Thoracic aorta (tissue), 2 donors: ENCODE measurements at regions not wholly inside any gene's neighbourhood (a gene's known extent, or its start where the extent isn't known, plus 50 kb on each side); places are given as distances from the start of the nearest gene placed in this dataset.

Experiments used
- ATAC-seq: fragments of 150-250 bp; one replicate; pipeline ENCODE4 v1.8.0; 2017; ENCODE audit warnings: low read depth; ENCODE audit not compliant: insufficient number of reproducible peaks, low FRiP score
- DNase-seq: peaks from one replicate; pipeline ENCODE4 v3.0.0-alpha.2; 2020; ENCODE audit warnings: low spot score
- H3K27ac ChIP-seq, 2 donors: fragments of 200-600 bp; sonication (generic); 1 replicate in 1 of 2; 2 replicates in 1 of 2; pipeline ENCODE4 v1.5.1; 2016; ENCODE audit warnings: mild to moderate bottlenecking in 2 of 2, moderate library complexity in 2 of 2
- H3K27me3 ChIP-seq: fragments of 200-600 bp; sonication (generic); replicated peaks from 2 replicates; pipeline ENCODE4 v1.6.0; 2016; ENCODE audit warnings: mild to moderate bottlenecking; ENCODE audit not compliant: insufficient read depth
- H3K36me3 ChIP-seq: fragments of 200-600 bp; sonication (generic); one replicate; pipeline ENCODE4 v1.5.1; 2016
- H3K4me1 ChIP-seq, 2 donors: fragments of 200-600 bp; sonication (generic); 1 replicate in 1 of 2; 2 replicates in 1 of 2; pipeline versions ENCODE4 v1.5.1 to v1.6.0; 2016; ENCODE audit warnings: low read depth in 2 of 2, mild to moderate bottlenecking in 1 of 2; ENCODE audit not compliant: control insufficient read depth in 1 of 2
- H3K4me3 ChIP-seq: fragments of 200-600 bp; sonication (generic); 2 replicates; pipeline ENCODE4 v1.5.1; 2016; ENCODE audit warnings: mild to moderate bottlenecking
- H3K9me3 ChIP-seq: fragments of 200-600 bp; sonication (generic); 2 replicates; pipeline ENCODE4 v1.5.1; 2016
- TF ChIP-seq, protein P1 (sequence below): fragments of 200-600 bp; sonication (generic); IDR thresholded peaks from one replicate; pipeline ENCODE4 v1.5.1; 2019; ENCODE audit warnings: antibody characterized with exemption

DNA sequence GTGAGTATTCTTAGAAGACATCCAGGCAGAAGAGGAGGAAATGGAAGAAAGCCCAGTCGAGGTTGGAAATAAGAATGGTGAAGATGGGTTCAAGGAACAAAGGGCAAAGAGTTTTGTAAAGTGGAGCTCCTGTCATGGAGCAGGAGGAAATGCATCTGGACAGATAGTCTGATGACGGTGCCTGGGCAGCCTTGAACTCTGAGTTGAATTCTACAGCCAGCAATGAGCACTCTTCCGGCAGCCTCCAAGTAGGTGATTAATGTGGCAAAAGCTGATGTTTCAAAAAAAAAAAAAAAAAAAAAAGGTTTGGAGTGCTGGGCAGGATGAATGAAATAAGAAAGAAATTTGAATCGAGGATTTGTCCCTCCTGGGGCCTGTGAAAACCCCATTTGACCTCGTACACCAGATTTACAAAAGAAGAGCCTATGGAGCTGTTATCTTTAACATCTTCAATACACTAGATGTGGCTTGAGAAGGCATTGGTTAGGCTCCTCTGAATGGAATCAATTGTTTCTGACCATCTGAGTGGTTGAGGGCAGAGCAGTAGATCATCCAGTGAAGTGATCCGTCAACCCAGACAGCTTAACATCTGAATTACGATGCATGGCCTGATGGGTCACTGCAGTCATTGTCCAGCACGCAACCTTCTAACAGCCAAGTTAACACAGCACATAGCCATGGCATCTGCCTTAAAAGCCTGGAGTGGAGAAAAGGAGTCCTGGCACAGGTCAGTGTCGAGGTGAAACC lies 449.7 kb downstream of the TXNL1 start:
- TF ChIP-seq, protein P1, sequence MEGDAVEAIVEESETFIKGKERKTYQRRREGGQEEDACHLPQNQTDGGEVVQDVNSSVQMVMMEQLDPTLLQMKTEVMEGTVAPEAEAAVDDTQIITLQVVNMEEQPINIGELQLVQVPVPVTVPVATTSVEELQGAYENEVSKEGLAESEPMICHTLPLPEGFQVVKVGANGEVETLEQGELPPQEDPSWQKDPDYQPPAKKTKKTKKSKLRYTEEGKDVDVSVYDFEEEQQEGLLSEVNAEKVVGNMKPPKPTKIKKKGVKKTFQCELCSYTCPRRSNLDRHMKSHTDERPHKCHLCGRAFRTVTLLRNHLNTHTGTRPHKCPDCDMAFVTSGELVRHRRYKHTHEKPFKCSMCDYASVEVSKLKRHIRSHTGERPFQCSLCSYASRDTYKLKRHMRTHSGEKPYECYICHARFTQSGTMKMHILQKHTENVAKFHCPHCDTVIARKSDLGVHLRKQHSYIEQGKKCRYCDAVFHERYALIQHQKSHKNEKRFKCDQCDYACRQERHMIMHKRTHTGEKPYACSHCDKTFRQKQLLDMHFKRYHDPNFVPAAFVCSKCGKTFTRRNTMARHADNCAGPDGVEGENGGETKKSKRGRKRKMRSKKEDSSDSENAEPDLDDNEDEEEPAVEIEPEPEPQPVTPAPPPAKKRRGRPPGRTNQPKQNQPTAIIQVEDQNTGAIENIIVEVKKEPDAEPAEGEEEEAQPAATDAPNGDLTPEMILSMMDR: no peak
- no peaks in the 10 kb centered on the region for H3K36me3 ChIP-seq
- ATAC-seq (no peak), DNase-seq (no peak)
- no peaks in the 10 kb centered on the region for H3K27me3 ChIP-seq
- no peak overlapping the region for H3K27ac ChIP-seq
- H3K4me1 ChIP-seq: no peaks in the 10 kb centered on the region
- no peak overlapping the region for H3K4me3 ChIP-seq
- no peaks in the 10 kb centered on the region for H3K9me3 ChIP-seq

DNA sequence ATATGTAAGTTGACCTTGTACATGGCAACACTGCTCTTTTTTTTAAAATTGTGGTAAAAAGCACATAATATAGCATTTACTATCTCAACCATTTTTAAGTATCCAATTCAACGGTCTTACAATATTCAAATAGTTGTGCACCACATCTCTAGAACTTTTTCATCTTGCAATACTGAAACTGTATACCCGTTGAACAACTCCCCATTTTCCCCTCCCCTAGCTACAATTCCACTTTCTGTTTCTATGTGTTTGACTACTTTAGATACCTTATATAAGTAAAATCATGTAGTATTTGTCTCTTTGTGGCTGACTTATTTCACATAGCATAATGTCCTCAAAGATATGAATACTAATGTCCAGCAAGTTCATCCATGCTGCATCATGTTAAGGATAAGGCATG lies 452.1 kb downstream of the TXNL1 start:
- DNase-seq: no peak
- H3K27me3 ChIP-seq: no peaks in the 10 kb centered on the region

DNA sequence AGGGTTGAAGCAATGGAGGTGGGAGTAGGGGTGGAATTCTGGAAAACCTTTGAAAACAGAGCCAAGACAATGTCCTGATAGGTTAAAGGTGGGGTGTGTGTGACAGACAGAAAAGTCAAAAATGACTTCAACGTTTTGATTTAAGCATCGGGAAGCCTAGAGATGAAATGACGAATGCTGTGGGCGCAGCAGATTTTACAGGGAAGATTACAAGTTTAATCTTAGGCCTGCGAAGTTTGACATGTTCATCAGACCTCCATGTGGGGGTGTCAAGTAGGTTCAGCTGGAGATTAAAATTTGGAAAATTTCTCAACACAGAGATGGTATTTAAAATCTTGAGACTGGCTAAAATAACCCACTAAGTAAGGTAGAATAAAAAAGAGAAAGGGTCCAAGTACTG lies 453.3 kb downstream of the TXNL1 start:
- Histone ChIP-seq H3K4me1 (no peaks in the 10 kb centered on the region), H3K27ac (no peak overlapping the region), H3K9me3 (no peaks in the 10 kb centered on the region), H3K36me3 (no peaks in the 10 kb centered on the region), H3K4me3 (no peak overlapping the region), H3K27me3 (no peaks in the 10 kb centered on the region)
- TF ChIP-seq, protein P1: no peak
- ATAC-seq: no peak
- no peak for DNase-seq

More for the DNA sequence above, 452.1 kb downstream of the TXNL1 start:
- Histone ChIP-seq H3K27ac (no peak overlapping the region), H3K4me1 (no peaks in the 10 kb centered on the region), H3K9me3 (no peaks in the 10 kb centered on the region), H3K4me3 (no peak overlapping the region), H3K36me3 (no peaks in the 10 kb centered on the region)
- TF ChIP-seq, protein P1: no peak
- no peak for ATAC-seq

DNA sequence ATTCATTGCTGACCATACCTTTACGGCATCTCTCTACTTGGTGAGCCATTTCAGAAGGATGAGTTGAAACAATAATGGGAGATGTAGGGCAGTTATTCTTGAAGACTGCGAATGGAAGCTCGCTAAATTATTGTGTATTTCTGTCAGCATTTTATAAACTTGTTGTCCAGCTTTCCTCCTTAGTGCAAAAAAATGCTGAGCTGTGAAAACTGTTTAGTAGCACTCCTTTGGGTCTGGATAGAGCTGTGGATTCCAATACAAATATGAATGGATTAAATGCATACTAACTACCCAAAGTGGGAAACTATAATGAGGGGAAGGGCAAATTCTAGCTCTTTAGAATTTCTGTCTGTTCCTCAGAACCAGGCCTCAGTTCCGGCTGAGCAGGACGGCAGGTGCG lies 461.6 kb downstream of the TXNL1 start:
- no peaks in the 10 kb centered on the region for H3K9me3 ChIP-seq
- ATAC-seq: no peak

DNA sequence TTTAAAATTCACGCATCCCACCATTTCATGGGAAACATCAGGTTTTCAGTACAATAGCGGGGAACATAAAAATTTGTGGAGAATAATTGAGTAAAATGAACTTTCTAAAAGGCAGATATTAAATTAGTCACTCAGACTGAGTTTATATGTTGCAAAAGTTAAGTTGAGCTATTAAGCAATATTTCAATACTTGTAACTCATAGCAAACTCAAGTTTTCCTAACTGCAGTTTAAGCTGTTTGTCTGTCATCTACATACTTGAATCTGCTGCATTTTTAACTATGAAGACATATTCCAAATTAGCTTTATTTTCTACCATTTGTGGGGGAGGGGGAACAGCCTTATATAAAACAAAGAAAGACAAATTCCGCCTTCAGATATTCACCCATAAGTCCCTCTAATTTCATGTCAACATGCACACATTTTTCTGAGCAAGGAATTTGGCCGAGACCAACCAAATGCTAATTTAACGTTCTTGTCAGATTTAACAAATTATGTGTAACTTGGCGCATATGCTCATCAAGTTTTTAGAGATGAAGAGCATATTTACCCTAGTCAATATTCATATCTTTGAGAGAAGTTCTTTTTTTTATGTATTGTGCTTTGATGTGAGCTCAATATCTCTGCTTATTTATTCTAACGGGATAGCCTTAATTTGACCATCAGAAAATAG lies 462.9 kb downstream of the TXNL1 start:
- DNase-seq: no peak
- no peaks in the 10 kb centered on the region for H3K27me3 ChIP-seq
- ATAC-seq: no peak
- no peaks in the 10 kb centered on the region for H3K36me3 ChIP-seq
- no peak overlapping the region for H3K27ac ChIP-seq
- H3K4me3 ChIP-seq: no peak overlapping the region
- TF ChIP-seq, protein P1: no peak
- H3K4me1 ChIP-seq: no peaks in the 10 kb centered on the region
- no peaks in the 10 kb centered on the region for H3K9me3 ChIP-seq

More for the DNA sequence above, 461.6 kb downstream of the TXNL1 start:
- Histone ChIP-seq H3K27me3 (no peaks in the 10 kb centered on the region), H3K4me1 (no peaks in the 10 kb centered on the region), H3K36me3 (no peaks in the 10 kb centered on the region), H3K27ac (no peak overlapping the region), H3K4me3 (no peak overlapping the region)
- DNase-seq: no peak
- TF ChIP-seq, protein P1: no peak
